A673 (cell line): ENCODE measurements at regions not wholly inside any gene's neighbourhood (a gene's known extent, or its start where the extent isn't known, plus 50 kb on each side); places are given as distances from the start of the nearest gene placed in this dataset.

Experiments
- BruUV-seq: library from RNA; stranded (reverse); fragments of 400-500 nt; replicated peaks from 2 replicates; lab custom pipeline; 2021; lab: Mats Ljungman, UMichigan
- CTCF ChIA-PET: fragments of 300-600 bp; sonication (Branson Sonifier 250); formaldehyde crosslinking; loops from one replicate; lab custom pipeline; 2022; ENCODE audit warnings: antibody characterized with exemption; lab: Charles Lee
- POLR2A ChIA-PET: fragments of 300-600 bp; sonication (Branson Sonifier 250); formaldehyde crosslinking; loops from one replicate; lab custom pipeline; 2022; ENCODE audit warnings: antibody characterized with exemption; ENCODE audit not compliant: low non-redundant PET; lab: Charles Lee
- DNase-seq: peaks from one replicate; pipeline ENCODE4 v3.0.0-alpha.2; 2015; ENCODE audit warnings: low spot score
- H3K27ac ChIP-seq: fragments of 200-600 bp; sonication (generic); 2 replicates; pipeline ENCODE4 v1.5.1; 2016; ENCODE audit warnings: mixed run types, low read depth, mild to moderate bottlenecking, mixed read lengths, antibody characterized with exemption, low read length; ENCODE audit not compliant: poor library complexity, severe bottlenecking
- H3K27me3 ChIP-seq: fragments of 200-600 bp; sonication (generic); replicated peaks from 2 replicates; pipeline ENCODE4 v1.6.1; 2017; ENCODE audit warnings: mixed run types, low read depth, mild to moderate bottlenecking, mixed read lengths, antibody characterized with exemption, low read length; ENCODE audit not compliant: insufficient read depth, poor library complexity
- H3K36me3 ChIP-seq: fragments of 200-600 bp; sonication (generic); 2 replicates; pipeline ENCODE4 v1.6.1; 2016; ENCODE audit warnings: mixed run types, mild to moderate bottlenecking, mixed read lengths, antibody characterized with exemption, low read length; ENCODE audit not compliant: insufficient read depth, poor library complexity, severe bottlenecking
- H3K4me1 ChIP-seq: fragments of 200-600 bp; sonication (generic); 2 replicates; pipeline ENCODE4 v1.6.1; 2017; ENCODE audit warnings: mixed run types, mild to moderate bottlenecking, mixed read lengths, antibody characterized with exemption, low read length; ENCODE audit not compliant: insufficient read depth, poor library complexity, severe bottlenecking
- H3K4me3 ChIP-seq: fragments of 200-600 bp; sonication (generic); 2 replicates; pipeline ENCODE4 v1.5.1; 2016; ENCODE audit warnings: low read depth, mixed run types, mild to moderate bottlenecking, mixed read lengths, low read length; ENCODE audit not compliant: poor library complexity, severe bottlenecking
- H3K9me3 ChIP-seq: fragments of 200-600 bp; sonication (generic); 2 replicates; pipeline ENCODE4 v1.6.1; 2016; ENCODE audit warnings: mixed run types, low read depth, mild to moderate bottlenecking, mixed read lengths, antibody characterized with exemption, low read length; ENCODE audit not compliant: poor library complexity, severe bottlenecking
- EZH2 ChIP-seq: fragments of 200-600 bp; sonication (generic); IDR thresholded peaks from 2 replicates; pipeline ENCODE4 v1.6.1; 2017; ENCODE audit warnings: borderline replicate concordance, low read depth, mild to moderate bottlenecking, mixed read lengths, antibody characterized with exemption, low read length; ENCODE audit not compliant: poor library complexity, severe bottlenecking
- intact Hi-C: fragments of 100-400 bp; cut with micrococcal nuclease; formaldehyde crosslinking; loops from one replicate; pipeline ENCODE4 v1.10.0; 2022; ENCODE audit not compliant: unreplicated experiment
- TF ChIP-seq, protein P1 (sequence below): fragments of 300-800, 200-600 bp; sonication (generic); conservative IDR thresholded peaks from 2 replicates; pipeline ENCODE4 v1.5.1; 2017; ENCODE audit warnings: low read depth, mild to moderate bottlenecking, antibody characterized with exemption, low read length, moderate library complexity, mixed read lengths

DNA sequence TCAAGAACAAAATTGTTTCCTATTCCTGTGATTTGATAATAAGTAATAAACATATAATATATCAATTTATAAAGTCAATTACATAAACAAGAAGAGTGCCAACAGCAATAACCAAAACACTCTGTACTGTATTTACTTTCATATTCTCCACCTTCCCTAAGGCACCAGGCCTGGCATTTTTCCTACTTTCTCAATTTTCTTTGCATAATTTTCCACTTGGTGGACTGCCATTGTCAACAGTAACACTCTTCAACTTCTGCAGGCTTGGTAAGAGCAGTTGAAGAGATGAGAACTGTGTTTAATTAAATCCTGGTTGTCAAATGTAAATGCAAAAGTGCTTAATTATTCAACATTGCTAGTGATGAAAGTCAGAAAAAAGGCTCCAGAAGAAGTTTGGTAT lies 229.8 kb upstream of the PLSCR5 start:
- BruUV-seq, result no TSS peak
- intact Hi-C loops, result no loop called here
- POLR2A ChIA-PET, result no interaction called here
- H3K9me3 ChIP-seq, result no peaks in the 10 kb centered on the region
- TF ChIP-seq, protein P1, sequence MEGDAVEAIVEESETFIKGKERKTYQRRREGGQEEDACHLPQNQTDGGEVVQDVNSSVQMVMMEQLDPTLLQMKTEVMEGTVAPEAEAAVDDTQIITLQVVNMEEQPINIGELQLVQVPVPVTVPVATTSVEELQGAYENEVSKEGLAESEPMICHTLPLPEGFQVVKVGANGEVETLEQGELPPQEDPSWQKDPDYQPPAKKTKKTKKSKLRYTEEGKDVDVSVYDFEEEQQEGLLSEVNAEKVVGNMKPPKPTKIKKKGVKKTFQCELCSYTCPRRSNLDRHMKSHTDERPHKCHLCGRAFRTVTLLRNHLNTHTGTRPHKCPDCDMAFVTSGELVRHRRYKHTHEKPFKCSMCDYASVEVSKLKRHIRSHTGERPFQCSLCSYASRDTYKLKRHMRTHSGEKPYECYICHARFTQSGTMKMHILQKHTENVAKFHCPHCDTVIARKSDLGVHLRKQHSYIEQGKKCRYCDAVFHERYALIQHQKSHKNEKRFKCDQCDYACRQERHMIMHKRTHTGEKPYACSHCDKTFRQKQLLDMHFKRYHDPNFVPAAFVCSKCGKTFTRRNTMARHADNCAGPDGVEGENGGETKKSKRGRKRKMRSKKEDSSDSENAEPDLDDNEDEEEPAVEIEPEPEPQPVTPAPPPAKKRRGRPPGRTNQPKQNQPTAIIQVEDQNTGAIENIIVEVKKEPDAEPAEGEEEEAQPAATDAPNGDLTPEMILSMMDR, result no peak
- TF ChIP-seq EZH2, result no peak
- CTCF ChIA-PET, result no interaction called here
- H3K4me1 ChIP-seq, result no peaks in the 10 kb centered on the region
- no peak overlapping the region for H3K27ac ChIP-seq
- DNase-seq, result no peak
- H3K4me3 ChIP-seq, result no peak overlapping the region
- no peaks in the 10 kb centered on the region for H3K27me3 ChIP-seq
- H3K36me3 ChIP-seq, result no peaks in the 10 kb centered on the region

DNA sequence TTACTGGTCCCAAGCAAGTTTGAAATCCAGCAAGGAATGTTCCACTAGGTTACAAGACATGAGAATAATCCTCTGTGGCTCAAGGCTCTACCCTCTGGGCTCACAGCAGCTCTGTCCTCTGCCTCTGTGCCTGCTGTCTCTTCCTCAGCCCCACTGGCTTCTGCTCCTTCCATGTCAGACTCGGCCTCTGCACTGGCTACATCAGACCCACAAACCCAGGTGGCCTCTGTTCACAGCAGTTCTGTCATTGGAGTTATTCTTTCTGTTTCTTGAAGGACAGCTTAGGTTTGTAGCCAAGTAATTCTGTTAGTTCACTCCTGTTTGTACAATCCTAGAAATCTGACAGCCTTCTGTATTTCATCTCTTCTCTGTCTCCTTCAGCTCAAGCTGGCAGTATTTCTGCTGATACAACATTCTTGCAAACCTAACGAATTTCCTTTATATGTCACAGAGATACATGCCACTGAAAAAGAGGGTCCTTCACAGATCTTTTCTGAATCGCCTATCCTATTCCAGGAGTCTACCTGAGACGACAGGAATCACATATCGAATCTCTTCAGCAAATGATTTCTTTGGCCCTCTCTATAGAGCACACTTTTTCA lies 227.8 kb upstream of the PLSCR5 start:
- DNase-seq, result no peak
- intact Hi-C loops, result no loop called here
- H3K4me1 ChIP-seq, result no peaks in the 10 kb centered on the region
- no TSS peak for BruUV-seq
- no peaks in the 10 kb centered on the region for H3K27me3 ChIP-seq
- ChIA-PET CTCF (no interaction called here), POLR2A (no interaction called here)
- no peak for TF ChIP-seq EZH2
- TF ChIP-seq, protein P1, result no peak
- no peak overlapping the region for H3K4me3 ChIP-seq
- no peaks in the 10 kb centered on the region for H3K9me3 ChIP-seq
- no peaks in the 10 kb centered on the region for H3K36me3 ChIP-seq
- H3K27ac ChIP-seq, result no peak overlapping the region

DNA sequence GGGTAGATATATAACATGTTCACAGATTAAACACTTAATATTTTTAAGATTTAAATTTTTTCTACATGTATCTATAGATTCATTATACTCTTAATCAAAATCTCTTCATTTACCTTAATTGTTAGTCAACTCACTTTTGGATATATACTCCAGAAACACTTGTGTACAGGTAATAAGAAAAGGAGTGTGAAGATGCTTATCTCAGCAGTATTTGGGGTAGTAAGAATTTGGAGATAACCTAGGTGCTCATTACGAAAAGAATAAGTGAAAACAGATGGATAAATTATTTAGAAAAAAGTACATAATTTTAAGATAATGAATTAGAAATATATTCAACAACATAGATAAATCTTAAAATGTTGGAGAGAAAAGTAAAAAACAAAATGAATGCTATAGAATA lies 226.5 kb upstream of the PLSCR5 start:
- no peaks in the 10 kb centered on the region for H3K36me3 ChIP-seq
- no TSS peak for BruUV-seq
- no peak for DNase-seq
- no peaks in the 10 kb centered on the region for H3K27me3 ChIP-seq
- H3K9me3 ChIP-seq, result no peaks in the 10 kb centered on the region
- no peak for TF ChIP-seq EZH2
- TF ChIP-seq, protein P1, result no peak
- ChIA-PET CTCF (no interaction called here), POLR2A (no interaction called here)
- H3K4me1 ChIP-seq, result no peaks in the 10 kb centered on the region
- intact Hi-C loops, result no loop called here
- H3K27ac ChIP-seq, result no peak overlapping the region
- H3K4me3 ChIP-seq, result no peak overlapping the region
